Effector memory CD8-positive, alpha-beta T cell (primary cell): ENCODE measurements at regions not wholly inside any gene's neighbourhood (a gene's known extent, or its start where the extent isn't known, plus 50 kb on each side); places are given as distances from the start of the nearest gene placed in this dataset.
"Not testable (repeated sequence)": the region's sequence is repeated elsewhere in the genome, so short reads cannot be mapped to it uniquely, and the experiment has no call there.

Source experiments
- ATAC-seq: fragments of 150-1000 bp; cut with Tn5 transposase; replicated peaks from 2 replicates; pipeline ENCODE4 v1.10.0; 2021; ENCODE audit warnings: mild to moderate bottlenecking, moderate library complexity
- DNase-seq, 3 experiments: peaks; one replicate each; pipeline ENCODE4 v3.0.0; 2021
- H3K27ac Mint-ChIP-seq, 2 donors: one replicate each; pipeline ENCODE4 v1.8.0; 2022; ENCODE audit warnings: mild to moderate bottlenecking in 2 of 2, mixed read lengths in 2 of 2, moderate library complexity in 2 of 2
- H3K27me3 Mint-ChIP-seq, 2 donors: one replicate each; pipeline ENCODE4 v1.8.0; 2022; ENCODE audit warnings: mixed read lengths in 2 of 2
- H3K36me3 Mint-ChIP-seq: one replicate; pipeline ENCODE4 v1.8.0; 2022; ENCODE audit warnings: mild to moderate bottlenecking, moderate library complexity, mixed read lengths; ENCODE audit not compliant: insufficient read depth
- H3K4me1 Mint-ChIP-seq, 2 donors: one replicate each; pipeline ENCODE4 v1.8.0; 2022; ENCODE audit warnings: low read depth in 2 of 2, mixed read lengths in 2 of 2
- H3K4me3 Mint-ChIP-seq, 2 donors: one replicate each; pipeline ENCODE4 v1.8.0; 2022; ENCODE audit warnings: mild to moderate bottlenecking in 2 of 2, mixed read lengths in 2 of 2, moderate library complexity in 2 of 2
- H3K9me3 Mint-ChIP-seq, 2 donors: one replicate each; pipeline ENCODE4 v1.8.0; 2022; ENCODE audit warnings: mixed read lengths in 2 of 2

DNA sequence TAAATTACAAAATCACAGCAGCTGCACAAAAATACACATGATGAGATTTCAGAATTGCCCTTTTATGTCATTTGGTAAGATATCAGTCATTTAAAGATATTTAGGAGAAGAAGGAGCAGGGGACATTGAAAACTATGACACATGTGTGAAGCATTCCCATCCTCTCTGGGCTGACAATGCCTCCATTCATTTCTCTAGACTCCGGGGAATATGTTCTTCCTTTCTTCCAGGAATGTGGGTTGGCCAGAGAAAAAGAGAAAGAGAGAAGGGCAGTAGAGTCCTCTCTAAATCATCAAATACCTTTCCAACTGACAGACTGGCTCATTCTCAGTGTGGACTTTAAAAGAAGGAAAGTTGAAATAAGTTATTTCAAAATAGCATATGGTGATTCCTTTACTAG, 205.6 kb upstream of the ADAMTSL1 start:
- Mint-ChIP-seq H3K27ac (no peak overlapping the region), H3K36me3 (no peaks in the 10 kb centered on the region), H3K9me3 (no peaks in the 10 kb centered on the region), H3K4me3 (no peak overlapping the region), H3K4me1 (no peaks in the 10 kb centered on the region), H3K27me3 (peaks cover 5 to 10% of the 10 kb centered on the region in 2 donors)
- DNase-seq: no peak
- no peak for ATAC-seq

DNA sequence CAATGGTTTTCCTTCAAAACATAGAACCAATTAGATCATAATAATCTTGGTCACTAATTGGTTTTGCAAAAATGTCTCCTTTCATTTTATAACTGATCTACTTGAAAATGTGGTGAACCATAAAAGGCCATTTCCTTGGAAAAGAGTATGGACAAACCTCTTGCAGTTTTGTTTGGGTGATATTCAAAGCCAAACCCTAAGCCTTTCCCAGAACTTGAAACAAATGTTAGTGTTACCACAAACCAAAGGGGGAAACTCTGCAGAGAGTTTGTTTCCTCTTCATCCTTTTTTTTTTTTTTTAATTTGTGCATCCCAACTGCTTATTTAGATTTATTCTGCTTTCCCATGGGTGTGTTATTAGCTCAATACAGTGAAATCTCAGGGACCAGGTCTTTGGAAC, 204.4 kb upstream of the ADAMTSL1 start:
- DNase-seq (no peak), ATAC-seq (no peak)
- Mint-ChIP-seq H3K4me1 (no peaks in the 10 kb centered on the region), H3K36me3 (no peaks in the 10 kb centered on the region), H3K27me3 (peaks cover 0 to 1% of the 10 kb centered on the region in 2 donors), H3K4me3 (no peak overlapping the region), H3K9me3 (peaks cover 0 to 1% of the 10 kb centered on the region in 2 donors), H3K27ac (no peak overlapping the region)

DNA sequence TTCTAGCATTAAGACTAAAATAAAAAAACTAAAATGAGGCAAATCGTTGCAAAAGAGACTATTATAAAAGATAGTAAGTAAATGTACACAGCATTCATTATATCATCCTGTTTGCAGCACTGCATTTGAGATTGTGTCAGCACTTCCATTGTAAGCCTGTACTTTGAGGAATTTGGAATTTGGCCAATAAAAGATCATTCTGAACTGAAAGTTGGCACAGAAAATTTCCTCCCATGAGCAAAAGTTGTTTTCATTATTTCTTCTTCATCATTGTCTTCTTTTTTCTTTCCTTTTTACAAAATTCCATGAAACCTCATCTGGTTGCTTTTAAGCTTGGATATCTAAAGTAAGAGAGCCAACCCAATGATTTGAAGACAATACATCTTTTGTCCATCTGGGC, 199.3 kb upstream of the ADAMTSL1 start:
- ATAC-seq (no peak), DNase-seq (no peak)
- no peaks in the 10 kb centered on the region for H3K4me1 Mint-ChIP-seq
- H3K9me3 Mint-ChIP-seq: peaks cover 9% of the 10 kb centered on the region in 2 donors
- no peak overlapping the region for H3K4me3 Mint-ChIP-seq
- H3K27me3 Mint-ChIP-seq: no peaks in the 10 kb centered on the region
- H3K27ac Mint-ChIP-seq: no peak overlapping the region
- no peaks in the 10 kb centered on the region for H3K36me3 Mint-ChIP-seq

DNA sequence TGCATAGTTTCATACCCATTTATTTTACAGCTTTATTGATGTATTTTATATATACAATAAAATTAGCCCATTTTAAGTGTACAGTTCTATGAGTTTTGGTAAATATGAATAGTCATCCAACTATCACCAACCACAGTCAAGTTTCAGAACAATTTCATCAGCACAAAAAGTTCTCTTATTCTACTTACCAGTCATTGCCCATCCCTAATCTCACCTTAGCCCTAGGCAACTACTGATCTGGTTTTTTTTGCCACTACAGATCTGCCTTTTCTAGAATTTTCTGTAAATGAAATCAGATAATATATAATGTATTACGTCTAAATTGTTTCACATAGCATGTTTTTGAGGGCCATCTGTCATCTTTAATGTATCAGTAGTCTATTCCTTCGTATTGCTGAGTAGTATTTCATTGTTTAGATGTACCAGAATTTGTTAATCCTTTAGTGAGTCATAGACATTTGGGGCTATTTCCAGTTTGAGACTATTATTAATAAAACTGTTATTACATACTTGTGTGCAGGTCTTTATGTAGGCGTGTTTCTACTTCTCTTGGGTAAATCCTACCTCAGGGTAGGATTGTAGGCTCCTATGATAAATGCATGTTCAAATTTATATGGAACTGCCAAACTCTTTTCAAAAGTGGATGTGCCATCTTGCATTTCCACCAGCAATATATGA, 198.5 kb upstream of the ADAMTSL1 start:
- Mint-ChIP-seq H3K27ac (no peak overlapping the region), H3K36me3 (no peaks in the 10 kb centered on the region), H3K4me1 (no peaks in the 10 kb centered on the region), H3K27me3 (no peaks in the 10 kb centered on the region), H3K4me3 (no peak overlapping the region), H3K9me3 (peaks cover 9% of the 10 kb centered on the region in 2 donors)
- no peak for ATAC-seq
- no peak for DNase-seq

DNA sequence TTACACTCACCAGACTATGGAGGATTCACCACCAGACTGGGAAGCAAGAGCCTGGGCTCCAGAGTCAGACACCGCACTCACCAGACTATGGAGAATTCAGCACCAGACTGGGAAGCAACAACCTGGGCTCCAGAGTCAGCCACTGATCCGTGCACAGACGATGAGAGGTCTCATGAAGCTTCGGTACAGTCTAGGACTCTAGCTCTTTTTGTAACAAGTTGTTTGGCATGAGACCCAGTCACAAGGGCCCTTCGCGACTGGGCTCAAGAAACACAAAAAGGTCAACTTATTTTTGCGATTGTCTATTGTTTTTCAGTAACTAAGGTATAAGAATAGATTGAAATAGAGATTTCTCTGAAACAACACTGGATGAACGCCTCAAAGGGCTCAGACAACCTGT, 192.7 kb upstream of the ADAMTSL1 start:
- H3K9me3 Mint-ChIP-seq: peaks cover 8 to 9% of the 10 kb centered on the region in 2 donors
- no peaks in the 10 kb centered on the region for H3K4me1 Mint-ChIP-seq
- no peak for ATAC-seq
- H3K27ac Mint-ChIP-seq: no peak overlapping the region
- no peak for DNase-seq
- no peaks in the 10 kb centered on the region for H3K36me3 Mint-ChIP-seq
- H3K27me3 Mint-ChIP-seq: no peaks in the 10 kb centered on the region
- no peak overlapping the region for H3K4me3 Mint-ChIP-seq

DNA sequence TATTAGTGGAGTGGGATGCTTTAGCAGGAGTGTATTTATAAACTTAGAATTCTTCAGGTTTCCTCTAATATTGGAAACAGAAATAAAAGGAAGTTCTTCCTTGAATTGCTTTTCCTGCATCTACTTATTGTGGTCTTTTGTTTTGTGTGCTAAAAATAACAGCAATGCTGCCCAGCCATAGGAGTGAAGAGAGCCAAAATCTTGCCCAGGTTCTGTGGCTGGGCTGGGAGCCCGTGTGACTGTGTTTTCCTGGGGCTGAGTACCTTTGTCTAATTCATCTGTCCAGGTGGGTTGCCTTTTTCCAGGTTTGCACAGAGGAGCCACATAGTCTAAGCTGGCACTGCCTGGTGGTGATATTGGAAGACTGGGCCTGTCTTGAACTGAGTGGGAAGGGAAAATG, 179.7 kb upstream of the ADAMTSL1 start:
- H3K27me3 Mint-ChIP-seq: no peaks in the 10 kb centered on the region
- H3K4me3 Mint-ChIP-seq: no peak overlapping the region
- H3K36me3 Mint-ChIP-seq: peaks cover 3% of the 10 kb centered on the region
- H3K9me3 Mint-ChIP-seq: peaks cover 0 to 1% of the 10 kb centered on the region in 2 donors
- ATAC-seq (no peak), DNase-seq (no peak)
- H3K27ac Mint-ChIP-seq: no peak overlapping the region
- H3K4me1 Mint-ChIP-seq: no peaks in the 10 kb centered on the region

DNA sequence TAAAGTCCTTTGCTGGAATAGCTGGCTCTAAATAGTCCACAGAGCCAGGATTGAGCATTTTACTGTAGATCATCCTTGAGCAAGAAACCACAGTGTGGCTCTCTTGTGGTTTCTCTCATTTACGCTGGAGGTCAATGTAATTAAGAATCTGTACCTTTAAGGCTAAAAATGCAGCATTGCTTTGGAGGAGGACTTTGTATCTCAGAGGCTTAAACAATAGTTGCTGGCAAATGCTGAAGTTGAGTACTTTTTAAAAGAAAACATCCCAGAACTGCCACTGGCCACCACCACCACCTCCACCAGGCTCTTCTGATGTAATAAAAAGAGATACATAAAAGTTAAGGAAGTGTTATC, 177.3 kb upstream of the ADAMTSL1 start:
- Mint-ChIP-seq H3K4me3 (no peak overlapping the region), H3K27me3 (no peaks in the 10 kb centered on the region), H3K27ac (no peak overlapping the region), H3K36me3 (peaks cover 3% of the 10 kb centered on the region), H3K9me3 (no peaks in the 10 kb centered on the region), H3K4me1 (no peaks in the 10 kb centered on the region)
- ATAC-seq (no peak), DNase-seq (no peak)

DNA sequence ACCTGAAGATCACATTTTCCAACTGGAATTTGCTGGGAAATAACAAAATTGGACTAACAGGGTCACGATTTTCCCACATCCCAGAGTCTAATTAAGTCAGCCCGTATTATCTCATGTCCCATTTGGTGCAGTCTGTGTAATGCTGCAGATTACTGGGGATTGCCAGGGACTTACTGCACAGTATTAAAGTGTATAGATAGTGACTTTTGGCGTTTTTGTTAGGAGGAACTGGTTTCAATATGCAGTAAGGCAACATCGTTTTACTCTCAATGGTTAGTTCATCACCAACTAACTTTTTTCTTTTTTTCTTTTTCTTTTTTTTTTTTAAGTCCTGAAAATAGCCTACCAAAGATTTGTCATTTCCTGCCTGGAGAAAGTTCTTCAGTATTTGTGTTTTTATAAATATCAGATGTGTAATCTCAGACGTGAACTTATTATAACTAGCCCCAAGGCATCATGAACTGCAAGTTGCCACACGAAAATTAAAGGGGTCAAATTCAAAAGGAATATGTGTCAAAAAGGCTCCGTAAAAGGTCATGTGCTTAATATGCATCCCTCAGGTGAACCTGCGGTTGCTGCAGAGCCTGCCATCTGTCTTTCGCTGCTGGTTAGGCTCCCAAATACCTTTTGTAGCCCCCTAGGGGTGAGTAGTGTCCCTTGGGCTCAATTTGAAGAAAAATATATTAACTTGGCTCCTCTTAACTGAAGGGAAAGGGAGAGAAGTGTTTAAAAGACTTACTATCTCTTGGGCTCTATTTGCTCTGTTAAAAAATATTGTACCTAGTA, 176.7 kb upstream of the ADAMTSL1 start:
- Mint-ChIP-seq H3K4me1 (no peaks in the 10 kb centered on the region), H3K27me3 (no peaks in the 10 kb centered on the region), H3K9me3 (no peaks in the 10 kb centered on the region), H3K4me3 (no peak overlapping the region), H3K27ac (no peak overlapping the region), H3K36me3 (peaks cover 3% of the 10 kb centered on the region)
- no peak for DNase-seq
- no peak for ATAC-seq

DNA sequence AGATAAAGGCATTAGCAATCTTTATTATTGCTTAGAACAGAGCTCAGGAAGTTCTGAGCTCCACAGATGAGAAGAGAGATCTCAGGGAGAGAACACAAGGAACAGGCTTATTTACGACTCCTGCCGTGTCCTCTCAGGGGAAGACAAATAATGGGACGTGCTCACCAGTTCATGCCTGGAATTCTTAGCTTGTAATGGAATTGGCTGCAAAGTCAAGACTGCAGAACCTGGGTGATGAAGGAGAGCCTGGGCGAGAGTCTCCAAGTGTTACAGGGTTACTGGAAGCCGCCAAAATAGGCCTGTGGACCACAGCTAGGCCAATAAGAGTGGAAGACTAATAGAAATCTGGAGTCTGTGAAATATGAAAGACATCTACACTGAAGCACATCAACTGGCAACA, 174.5 kb upstream of the ADAMTSL1 start:
- Mint-ChIP-seq H3K4me1 (no peaks in the 10 kb centered on the region), H3K27ac (no peak overlapping the region), H3K27me3 (no peaks in the 10 kb centered on the region), H3K9me3 (no peaks in the 10 kb centered on the region), H3K36me3 (peaks cover 3% of the 10 kb centered on the region), H3K4me3 (no peak overlapping the region)
- no peak for ATAC-seq
- no peak for DNase-seq

DNA sequence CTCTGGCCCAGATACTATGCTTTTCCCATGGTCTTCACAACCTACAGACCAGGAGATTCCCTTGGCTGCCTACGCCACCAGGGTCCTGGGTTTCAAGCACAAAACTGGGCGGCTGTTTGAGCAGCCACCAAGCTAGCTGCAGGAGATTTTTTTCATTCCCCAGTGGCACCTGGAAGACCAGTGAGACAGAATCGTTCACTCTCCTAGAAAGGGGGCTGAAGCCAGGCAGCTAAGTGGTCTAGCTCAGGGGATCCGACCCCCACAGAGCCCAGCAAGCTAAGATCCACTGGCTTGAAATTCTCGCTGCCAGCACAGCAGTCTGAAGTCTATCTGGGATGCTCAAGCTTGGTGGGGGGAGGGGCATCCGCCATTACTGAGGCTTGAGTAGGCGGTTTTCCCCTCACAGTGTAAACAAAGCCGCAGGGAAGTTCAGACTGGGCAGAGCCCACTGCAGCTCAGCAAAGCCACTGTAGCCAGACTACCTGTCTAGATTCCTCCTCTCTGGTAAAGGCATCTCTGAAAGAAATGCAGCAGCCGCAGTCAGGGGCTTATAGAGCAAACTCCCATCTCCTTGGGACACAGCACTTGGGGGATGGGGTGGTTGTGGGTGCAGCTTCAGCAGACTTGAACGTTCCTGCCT, 168.7 kb upstream of the ADAMTSL1 start:
- H3K4me1 Mint-ChIP-seq, DNase-seq, H3K27me3 Mint-ChIP-seq, H3K36me3 Mint-ChIP-seq, H3K27ac Mint-ChIP-seq, ATAC-seq, H3K4me3 Mint-ChIP-seq: not testable (repeated sequence)
- peaks cover 3 to 23% of the 10 kb centered on the region in 2 donors for H3K9me3 Mint-ChIP-seq

DNA sequence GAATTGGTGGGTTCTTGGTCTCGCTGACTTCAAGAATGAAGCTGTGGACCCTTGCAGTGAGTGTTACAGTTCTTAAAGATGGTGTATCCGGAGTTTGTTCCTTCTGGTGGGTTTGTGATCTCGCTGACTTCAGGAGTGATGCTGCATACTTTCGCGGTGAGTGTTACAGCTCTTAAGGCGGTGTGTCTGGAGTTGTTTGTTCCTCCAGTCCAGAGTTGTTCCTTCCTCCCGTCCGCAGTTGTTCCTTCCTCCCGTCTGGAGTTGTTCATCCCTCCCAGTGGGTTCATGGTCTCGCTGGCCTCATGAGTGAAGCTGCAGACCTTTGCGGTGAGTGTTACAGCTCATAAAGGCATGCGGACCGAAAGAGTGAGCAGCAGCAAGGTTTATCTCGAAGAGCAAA, 159.6 kb upstream of the ADAMTSL1 start:
- no peak for DNase-seq
- Mint-ChIP-seq H3K4me1 (no peaks in the 10 kb centered on the region), H3K4me3 (no peak overlapping the region), H3K9me3 (peaks cover 0 to 6% of the 10 kb centered on the region in 2 donors), H3K27me3 (no peaks in the 10 kb centered on the region), H3K27ac (no peak overlapping the region), H3K36me3 (no peaks in the 10 kb centered on the region)
- ATAC-seq: no peak

DNA sequence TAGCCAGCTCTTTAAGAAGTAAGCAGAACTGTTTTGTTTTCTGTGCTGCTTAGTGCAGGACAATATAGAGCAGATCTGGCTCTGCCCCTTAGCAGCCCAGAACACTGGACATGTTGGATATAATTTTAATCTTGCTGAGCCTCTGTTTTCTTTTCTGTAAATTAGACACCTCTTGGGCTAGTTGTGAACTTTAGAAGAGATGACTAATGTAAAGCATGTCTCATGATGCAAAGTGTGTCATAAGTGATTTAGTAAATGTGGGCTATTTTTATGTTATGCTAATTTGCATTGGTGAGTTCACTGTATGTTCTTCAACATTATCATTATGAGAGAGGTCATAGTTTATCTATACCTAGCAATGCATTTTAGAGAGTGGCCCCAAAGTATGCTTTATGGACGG, 156.1 kb upstream of the ADAMTSL1 start:
- Mint-ChIP-seq H3K4me3 (no peak overlapping the region), H3K9me3 (peaks cover 0 to 6% of the 10 kb centered on the region in 2 donors), H3K27me3 (no peaks in the 10 kb centered on the region), H3K4me1 (no peaks in the 10 kb centered on the region), H3K27ac (no peak overlapping the region), H3K36me3 (no peaks in the 10 kb centered on the region)
- ATAC-seq (no peak), DNase-seq (no peak)

DNA sequence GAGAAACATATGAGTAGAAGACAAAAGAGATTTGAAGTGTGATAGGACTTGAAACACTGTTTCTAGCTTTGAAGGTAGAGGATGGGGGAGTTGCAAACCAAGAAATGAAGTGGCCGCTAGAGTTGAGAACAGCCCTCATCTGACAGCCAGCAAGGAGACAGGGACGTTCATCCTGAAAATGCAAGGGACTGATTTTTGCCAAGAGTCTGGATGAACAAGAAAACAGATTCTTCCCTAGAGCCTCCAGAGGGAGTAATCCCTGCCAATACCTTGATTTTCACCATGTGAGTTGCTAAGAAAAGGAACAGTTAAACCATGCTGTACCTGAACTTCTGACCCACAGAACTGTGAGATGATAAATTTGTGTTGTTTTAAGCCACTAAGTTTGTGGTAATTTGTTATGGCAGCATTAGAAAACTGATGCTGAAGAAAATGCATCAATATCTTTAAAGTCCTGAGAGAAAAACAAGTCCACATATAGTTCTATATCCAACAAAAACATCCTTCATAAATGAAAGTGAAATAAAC, 154.0 kb upstream of the ADAMTSL1 start:
- ATAC-seq: no peak
- DNase-seq: no peak
- no peaks in the 10 kb centered on the region for H3K4me1 Mint-ChIP-seq
- no peaks in the 10 kb centered on the region for H3K27me3 Mint-ChIP-seq
- no peaks in the 10 kb centered on the region for H3K9me3 Mint-ChIP-seq
- H3K36me3 Mint-ChIP-seq: no peaks in the 10 kb centered on the region
- no peak overlapping the region for H3K27ac Mint-ChIP-seq
- H3K4me3 Mint-ChIP-seq: no peak overlapping the region
